ENCODE measurements at regions not wholly inside any gene's neighbourhood (a gene's known extent, or its start where the extent isn't known, plus 50 kb on each side); places are given as distances from the start of the nearest gene placed in this dataset.

GRCh38 chr2:62641936-62642335 lies 63.6 kb upstream of the EHBP1 start:
- TF ChIP-seq CTCF (IDR thresholded peaks at IDR 0.05; ENCODE audit: borderline replicate concordance, extremely low read depth, low read length, poor library complexity, severe bottlenecking), result no peak
- no peak for TF ChIP-seq EZH2 (IDR thresholded peaks at IDR 0.05; ENCODE audit: borderline replicate concordance, low read depth, low read length, severe bottlenecking)
